ENCODE measurements at regions not wholly inside any gene's neighbourhood (a gene's known extent, or its start where the extent isn't known, plus 50 kb on each side); places are given as distances from the start of the nearest gene placed in this dataset.

DNA sequence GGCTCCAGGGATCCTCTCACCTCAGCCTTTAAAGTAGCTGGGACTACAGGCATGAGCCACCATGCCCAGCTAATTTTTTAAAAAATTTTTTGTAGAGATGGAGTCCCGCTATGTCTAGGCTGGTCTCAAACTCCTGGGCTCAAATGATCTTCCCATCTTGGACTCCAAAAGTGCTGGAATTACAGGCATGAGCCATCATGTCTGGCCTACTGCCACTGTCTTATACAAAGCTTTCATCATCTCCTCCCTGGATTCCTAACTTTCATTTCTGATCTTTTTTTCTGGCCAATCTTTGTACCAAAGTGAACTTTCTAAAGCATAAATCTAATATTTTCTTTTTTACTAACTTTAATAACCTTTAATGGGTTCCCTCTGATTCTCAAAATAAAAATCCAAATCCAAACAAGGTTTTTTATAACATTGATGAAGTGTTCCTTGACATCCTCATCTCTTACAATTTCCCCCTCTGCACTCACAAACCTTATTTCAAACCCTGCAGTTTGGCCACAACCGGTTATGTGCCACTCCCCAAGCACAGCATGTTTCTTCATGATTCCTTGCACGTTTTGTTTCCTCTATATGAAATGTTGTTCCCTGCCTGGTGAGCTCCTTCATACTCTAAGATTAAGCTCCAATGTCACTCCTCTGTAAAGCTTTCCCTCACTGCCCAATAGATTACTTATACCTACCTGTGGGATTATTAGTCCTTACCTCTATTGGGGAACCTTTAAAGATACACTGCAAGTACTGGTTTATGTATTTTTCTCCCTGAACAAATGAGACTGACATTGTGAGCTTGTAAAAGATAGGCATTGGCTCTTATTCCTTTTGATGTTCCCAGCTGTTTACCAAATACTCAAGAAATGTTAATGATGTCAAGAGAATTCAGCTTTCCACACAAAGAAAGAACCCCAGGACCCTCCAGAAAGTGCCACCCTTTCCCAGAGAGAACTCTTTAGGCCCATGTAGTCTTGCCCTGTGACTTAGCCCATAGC lies 101.7 kb downstream of the HOXA1 start:
- no peak overlapping the region for H3K4me2 ChIP-seq (ENCODE audit: insufficient read depth, low read length)
- ATAC-seq (no peak), DNase-seq (ENCODE audit: extremely low read depth in 1 of 4, low spot score in 3 of 4) (no peak), FAIRE-seq (no peak)
- no peaks in the 10 kb centered on the region for H3K79me2 ChIP-seq (ENCODE audit: control insufficient read depth, insufficient read depth, low read length)
- H3K36me3 ChIP-seq (ENCODE audit: control insufficient read depth, insufficient read depth, low read length), result no peaks in the 10 kb centered on the region
- TF ChIP-seq SOX6 (IDR thresholded peaks at IDR 0.05) (no peak), ZNF23 (CRISPR knock-in tag; IDR thresholded peaks at IDR 0.05) (no peak), RERE (CRISPR knock-in tag; IDR thresholded peaks at IDR 0.05; ENCODE audit: borderline replicate concordance) (no peak), ZBTB17 (CRISPR knock-in tag; IDR thresholded peaks at IDR 0.05) (no peak), ZNF436 (CRISPR knock-in tag; IDR thresholded peaks at IDR 0.05) (no peak)
- TF ChIP-seq, protein P1, sequence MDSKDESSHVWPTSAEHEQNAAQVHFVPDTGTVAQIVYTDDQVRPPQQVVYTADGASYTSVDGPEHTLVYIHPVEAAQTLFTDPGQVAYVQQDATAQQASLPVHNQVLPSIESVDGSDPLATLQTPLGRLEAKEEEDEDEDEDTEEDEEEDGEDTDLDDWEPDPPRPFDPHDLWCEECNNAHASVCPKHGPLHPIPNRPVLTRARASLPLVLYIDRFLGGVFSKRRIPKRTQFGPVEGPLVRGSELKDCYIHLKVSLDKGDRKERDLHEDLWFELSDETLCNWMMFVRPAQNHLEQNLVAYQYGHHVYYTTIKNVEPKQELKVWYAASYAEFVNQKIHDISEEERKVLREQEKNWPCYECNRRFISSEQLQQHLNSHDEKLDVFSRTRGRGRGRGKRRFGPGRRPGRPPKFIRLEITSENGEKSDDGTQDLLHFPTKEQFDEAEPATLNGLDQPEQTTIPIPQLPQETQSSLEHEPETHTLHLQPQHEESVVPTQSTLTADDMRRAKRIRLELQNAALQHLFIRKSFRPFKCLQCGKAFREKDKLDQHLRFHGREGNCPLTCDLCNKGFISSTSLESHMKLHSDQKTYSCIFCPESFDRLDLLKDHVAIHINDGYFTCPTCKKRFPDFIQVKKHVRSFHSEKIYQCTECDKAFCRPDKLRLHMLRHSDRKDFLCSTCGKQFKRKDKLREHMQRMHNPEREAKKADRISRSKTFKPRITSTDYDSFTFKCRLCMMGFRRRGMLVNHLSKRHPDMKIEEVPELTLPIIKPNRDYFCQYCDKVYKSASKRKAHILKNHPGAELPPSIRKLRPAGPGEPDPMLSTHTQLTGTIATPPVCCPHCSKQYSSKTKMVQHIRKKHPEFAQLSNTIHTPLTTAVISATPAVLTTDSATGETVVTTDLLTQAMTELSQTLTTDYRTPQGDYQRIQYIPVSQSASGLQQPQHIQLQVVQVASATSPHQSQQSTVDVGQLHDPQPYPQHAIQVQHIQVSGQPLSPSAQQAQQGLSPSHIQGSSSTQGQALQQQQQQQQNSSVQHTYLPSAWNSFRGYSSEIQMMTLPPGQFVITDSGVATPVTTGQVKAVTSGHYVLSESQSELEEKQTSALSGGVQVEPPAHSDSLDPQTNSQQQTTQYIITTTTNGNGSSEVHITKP (IDR thresholded peaks at IDR 0.05; ENCODE audit: partially characterized antibody), result no peak
- H3K9me3 ChIP-seq (replicated peaks; ENCODE audit: control insufficient read depth, insufficient read depth, low read depth, low read length), result no peaks in the 10 kb centered on the region
- POLR2A ChIA-PET, result no interaction called here
- BruUV-seq (replicated peaks), result no TSS peak
- H3K27ac ChIP-seq (ENCODE audit: extremely low read depth, low read depth, low read length), result no peak overlapping the region
- WGBS (ENCODE audit: insufficient coverage, low coverage, missing lambda C conversion rate), result 0% methylated on average over 3 of the region's 3 CpGs
- CTCF ChIA-PET (ENCODE audit: low intra/inter-chr PET ratio), result no interaction called here
- H3K4me3 ChIP-seq, result no peak overlapping the region
- in situ Hi-C loops (cut with MboI), result no loop called here
- H3K9me1 ChIP-seq (ENCODE audit: control insufficient read depth, insufficient read depth, low read length), result no peaks in the 10 kb centered on the region
- H3K9ac ChIP-seq (ENCODE audit: insufficient read depth in 1 of 2, low read depth in 2 of 2, low read length in 2 of 2), result no peak overlapping the region
- H3K4me1 ChIP-seq (replicated peaks in 1 of 2; ENCODE audit: control insufficient read depth in 2 of 2, insufficient read depth in 2 of 2, low read length in 2 of 2), result no peaks in the 10 kb centered on the region
- intact Hi-C loops (cut with micrococcal nuclease), result no loop called here
- H2AFZ ChIP-seq (ENCODE audit: low read depth, low read length), result no peak overlapping the region
- H4K20me1 ChIP-seq (replicated peaks; ENCODE audit: control insufficient read depth, insufficient read depth, low read length), result no peaks in the 10 kb centered on the region
- H3K27me3 ChIP-seq (ENCODE audit: control insufficient read depth in 2 of 2, insufficient read depth in 2 of 2, low read length in 2 of 2), result no peaks in the 10 kb centered on the region; a peak in 1 of 5 replicates

Data from K562 (cell line).